ENCODE measurements at regions not wholly inside any gene's neighbourhood (a gene's known extent, or its start where the extent isn't known, plus 50 kb on each side); places are given as distances from the start of the nearest gene placed in this dataset.

GRCh38 chr7:68542831-68543230 lies 1055.4 kb upstream of the AUTS2 start:
- Histone ChIP-seq H3K9me3 (ENCODE audit: control insufficient read depth, low read length) (no peaks in the 10 kb centered on the region), H3K4me3 (ENCODE audit: low read depth, low read length) (no peak overlapping the region), H3K9ac (no peak overlapping the region), H3K36me3 (ENCODE audit: control insufficient read depth, insufficient read depth, low read length) (no peaks in the 10 kb centered on the region), H3K27ac (no peak overlapping the region), H3K4me2 (ENCODE audit: low read length) (no peak overlapping the region), H2AFZ (no peak overlapping the region), H3K79me2 (no peaks in the 10 kb centered on the region), H3K27me3 (ENCODE audit: control insufficient read depth, insufficient read depth, low read length) (no peaks in the 10 kb centered on the region), H3K4me1 (no peaks in the 10 kb centered on the region)
- TF ChIP-seq CTCF (IDR thresholded peaks at IDR 0.05) = no peak

- Histone ChIP-seq H3K4me1 (no peaks in the 10 kb centered on the region), H3K79me2 (no peaks in the 10 kb centered on the region), H3K27ac (no peak overlapping the region), H2AFZ (no peak overlapping the region), H3K4me3 (ENCODE audit: low read depth, low read length) (no peak overlapping the region), H3K9me3 (ENCODE audit: control insufficient read depth, low read length) (no peaks in the 10 kb centered on the region), H3K4me2 (ENCODE audit: low read length) (no peak overlapping the region), H3K27me3 (ENCODE audit: control insufficient read depth, insufficient read depth, low read length) (no peaks in the 10 kb centered on the region), H3K9ac (no peak overlapping the region), H3K36me3 (ENCODE audit: control insufficient read depth, insufficient read depth, low read length) (no peaks in the 10 kb centered on the region)
- TF ChIP-seq CTCF (IDR thresholded peaks at IDR 0.05) = no peak
Observed at GRCh38 chr7:68544851-68545250, 1053.4 kb upstream of the AUTS2 start.

- H3K4me2 ChIP-seq (ENCODE audit: low read length) = no peak overlapping the region
- no peak overlapping the region for H3K4me3 ChIP-seq (ENCODE audit: low read depth, low read length)
- no peak overlapping the region for H3K9ac ChIP-seq
- H3K27me3 ChIP-seq (ENCODE audit: control insufficient read depth, insufficient read depth, low read length) = no peaks in the 10 kb centered on the region
- no peaks in the 10 kb centered on the region for H3K4me1 ChIP-seq
- H3K27ac ChIP-seq = no peak overlapping the region
- H3K79me2 ChIP-seq = no peaks in the 10 kb centered on the region
- no peak overlapping the region for H2AFZ ChIP-seq
- no peaks in the 10 kb centered on the region for H3K9me3 ChIP-seq (ENCODE audit: control insufficient read depth, low read length)
- TF ChIP-seq CTCF (IDR thresholded peaks at IDR 0.05) = no peak
- H3K36me3 ChIP-seq (ENCODE audit: control insufficient read depth, insufficient read depth, low read length) = no peaks in the 10 kb centered on the region
Observed at GRCh38 chr7:68547181-68547580, 1051.1 kb upstream of the AUTS2 start.

- TF ChIP-seq CTCF (IDR thresholded peaks at IDR 0.05) = no peak
Observed at GRCh38 chr7:68547799-68548198, 1050.5 kb upstream of the AUTS2 start.

GRCh38 chr7:68550027-68550426 lies 1048.2 kb upstream of the AUTS2 start:
- Histone ChIP-seq H2AFZ (no peak overlapping the region), H3K27me3 (ENCODE audit: control insufficient read depth, insufficient read depth, low read length) (no peaks in the 10 kb centered on the region), H3K9ac (no peak overlapping the region), H3K9me3 (ENCODE audit: control insufficient read depth, low read length) (no peaks in the 10 kb centered on the region), H3K4me1 (no peaks in the 10 kb centered on the region), H3K4me3 (ENCODE audit: low read depth, low read length) (no peak overlapping the region), H3K36me3 (ENCODE audit: control insufficient read depth, insufficient read depth, low read length) (no peaks in the 10 kb centered on the region), H3K79me2 (no peaks in the 10 kb centered on the region), H3K27ac (no peak overlapping the region), H3K4me2 (ENCODE audit: low read length) (no peak overlapping the region)
- no peak for TF ChIP-seq CTCF (IDR thresholded peaks at IDR 0.05)

More at GRCh38 chr7:68547799-68548198, 1050.5 kb upstream of the AUTS2 start:
- no peaks in the 10 kb centered on the region for H3K27me3 ChIP-seq (ENCODE audit: control insufficient read depth, insufficient read depth, low read length)
- H2AFZ ChIP-seq = no peak overlapping the region
- no peaks in the 10 kb centered on the region for H3K4me1 ChIP-seq
- H3K9me3 ChIP-seq (ENCODE audit: control insufficient read depth, low read length) = no peaks in the 10 kb centered on the region
- no peak overlapping the region for H3K9ac ChIP-seq
- H3K4me2 ChIP-seq (ENCODE audit: low read length) = no peak overlapping the region
- H3K36me3 ChIP-seq (ENCODE audit: control insufficient read depth, insufficient read depth, low read length) = no peaks in the 10 kb centered on the region
- no peak overlapping the region for H3K4me3 ChIP-seq (ENCODE audit: low read depth, low read length)
- H3K27ac ChIP-seq = no peak overlapping the region
- H3K79me2 ChIP-seq = no peaks in the 10 kb centered on the region
